IMR-90 (cell line): ENCODE measurements at regions not wholly inside any gene's neighbourhood (a gene's known extent, or its start where the extent isn't known, plus 50 kb on each side); places are given as distances from the start of the nearest gene placed in this dataset.

Experiments used
- ATAC-seq: fragments of 200-7000 bp; cut with Tn5 transposase; 2 replicates; pipeline ENCODE4 v1.9.1; 2020; ENCODE audit warnings: low read depth, mild to moderate bottlenecking, moderate library complexity
- BruUV-seq: library from RNA; stranded (reverse); fragments of 400-500 nt; replicated peaks from 2 replicates; lab custom pipeline; 2021; lab: Mats Ljungman, UMichigan
- CTCF ChIA-PET: fragments of 300-600 bp; formaldehyde crosslinking; extraction: SDS; loops from one replicate; lab custom pipeline; 2021; ENCODE audit warnings: antibody characterized with exemption; lab: Yijun Ruan, JAX
- POLR2A ChIA-PET: fragments of 300-600 bp; sonication (Branson Sonifier 250); formaldehyde crosslinking; loops from one replicate; lab custom pipeline; 2022; ENCODE audit warnings: antibody characterized with exemption; ENCODE audit not compliant: unreplicated experiment; lab: Charles Lee
- DNase-seq: peaks from one replicate; pipeline ENCODE4 v3.0.0; 2013
- H2AFZ ChIP-seq: replicated peaks from 2 replicates; pipeline ENCODE3; 2013; ENCODE audit warnings: low read length, mild to moderate bottlenecking; ENCODE audit not compliant: poor library complexity
- H2AK5ac ChIP-seq: 2 replicates; pipeline ENCODE4 v1.6.1; 2013; ENCODE audit warnings: low read depth, low read length, inconsistent platforms
- H2AK9ac ChIP-seq: replicated peaks from 2 replicates; pipeline ENCODE3; 2013; ENCODE audit warnings: mild to moderate bottlenecking, low read depth, low read length, moderate library complexity; ENCODE audit not compliant: poor library complexity
- H2BK120ac ChIP-seq: 2 replicates; pipeline ENCODE4 v1.6.1; 2013; ENCODE audit warnings: low read depth, low read length, inconsistent platforms
- H2BK15ac ChIP-seq: 3 replicates; pipeline ENCODE4 v1.6.1; 2013; ENCODE audit warnings: low read depth, low read length, inconsistent platforms
- H2BK20ac ChIP-seq: 2 replicates; pipeline ENCODE4 v1.6.1; 2013; ENCODE audit warnings: low read depth, mild to moderate bottlenecking, inconsistent platforms, low read length, moderate library complexity
- H2BK5ac ChIP-seq: 2 replicates; pipeline ENCODE4 v1.6.1; 2013; ENCODE audit warnings: mild to moderate bottlenecking, low read depth, low read length, inconsistent platforms; ENCODE audit not compliant: poor library complexity, severe bottlenecking
- H3K14ac ChIP-seq: replicated peaks from 2 replicates; pipeline ENCODE4 v1.6.1; 2013; ENCODE audit warnings: low read depth, low read length, inconsistent platforms
- H3K18ac ChIP-seq: 2 replicates; pipeline ENCODE4 v1.6.1; 2013; ENCODE audit warnings: low read depth, low read length, control low read depth
- H3K23ac ChIP-seq: 2 replicates; pipeline ENCODE4 v1.6.1; 2013; ENCODE audit warnings: low read depth, low read length, inconsistent platforms
- H3K27ac ChIP-seq: 2 replicates; pipeline ENCODE4 v1.5.1; 2013; ENCODE audit warnings: mild to moderate bottlenecking, control low read depth, low read length; ENCODE audit not compliant: insufficient read depth
- H3K27me3 ChIP-seq: 2 replicates; pipeline ENCODE4 v1.6.1; 2013; ENCODE audit warnings: low read length; ENCODE audit not compliant: control insufficient read depth, insufficient read depth
- H3K36me3 ChIP-seq: 2 replicates; pipeline ENCODE4 v1.6.1; 2013; ENCODE audit warnings: low read length, mixed read lengths; ENCODE audit not compliant: control insufficient read depth, insufficient read depth
- H3K4ac ChIP-seq: 2 replicates; pipeline ENCODE4 v1.6.1; 2013; ENCODE audit warnings: low read depth, low read length, inconsistent platforms
- H3K4me1 ChIP-seq: 2 replicates; pipeline ENCODE4 v1.6.1; 2013; ENCODE audit warnings: low read length, mixed read lengths; ENCODE audit not compliant: control insufficient read depth, insufficient read depth
- H3K4me2 ChIP-seq: 2 replicates; pipeline ENCODE4 v1.6.1; 2013; ENCODE audit warnings: low read depth, mild to moderate bottlenecking, control low read depth, low read length, moderate library complexity
- H3K4me3 ChIP-seq: 2 replicates; pipeline ENCODE4 v1.5.1; 2013; ENCODE audit warnings: low read depth, mild to moderate bottlenecking, control low read depth, low read length, moderate library complexity; ENCODE audit not compliant: insufficient read depth
- H3K56ac ChIP-seq: 2 replicates; pipeline ENCODE4 v1.6.1; 2013; ENCODE audit warnings: low read length, inconsistent platforms; ENCODE audit not compliant: insufficient read depth; ENCODE audit errors: extremely low read depth
- H3K79me1 ChIP-seq, 2 experiments: 2 replicates each; pipeline ENCODE4 v1.6.1; 2013; ENCODE audit warnings: low read length in 2 of 2, inconsistent platforms in 1 of 2, low read depth in 1 of 2
- H3K9ac ChIP-seq: 2 replicates; pipeline ENCODE4 v1.6.1; 2013; ENCODE audit warnings: low read depth, low read length, control low read depth
- H3K9me1 ChIP-seq: 2 replicates; pipeline ENCODE4 v1.6.1; 2013; ENCODE audit warnings: low read length, inconsistent platforms; ENCODE audit not compliant: insufficient read depth
- H3K9me3 ChIP-seq: 2 replicates; pipeline ENCODE4 v1.6.1; 2013; ENCODE audit warnings: low read length; ENCODE audit not compliant: control insufficient read depth, insufficient read depth
- H4K20me1 ChIP-seq: 2 replicates; pipeline ENCODE4 v1.6.1; 2013; ENCODE audit warnings: low read length, inconsistent platforms; ENCODE audit not compliant: insufficient read depth
- H4K5ac ChIP-seq: 2 replicates; pipeline ENCODE4 v1.6.1; 2013; ENCODE audit warnings: mild to moderate bottlenecking, low read depth, low read length, control low read depth
- H4K8ac ChIP-seq, 2 experiments: 2 replicates each; pipeline ENCODE4 v1.6.1; 2013; ENCODE audit warnings: low read depth in 2 of 2, low read length in 2 of 2, control low read depth in 1 of 2, inconsistent platforms in 1 of 2
- H4K91ac ChIP-seq: 2 replicates; pipeline ENCODE4 v1.6.1; 2013; ENCODE audit warnings: low read depth, low read length, inconsistent platforms; ENCODE audit not compliant: insufficient read depth
- BHLHE40 ChIP-seq: fragments of 150-350 bp; IDR thresholded peaks from 2 replicates; pipeline ENCODE4 v1.6.1; 2016; ENCODE audit warnings: mild to moderate bottlenecking, low read depth, low read length
- CEBPB ChIP-seq: IDR thresholded peaks from 2 replicates; pipeline ENCODE4 v1.6.1; 2012; ENCODE audit warnings: low read depth, low read length, improper control_type of control experiment
- CHD1 ChIP-seq: IDR thresholded peaks from 2 replicates; pipeline ENCODE4 v1.6.1; 2012; ENCODE audit warnings: low read depth, low read length, improper control_type of control experiment
- CTCF ChIP-seq: conservative IDR thresholded peaks from 2 replicates; pipeline ENCODE4 v1.5.1; 2012; ENCODE audit warnings: mild to moderate bottlenecking, low read depth, low read length, improper control_type of control experiment
- FOS ChIP-seq: fragments of 150-350 bp; IDR thresholded peaks from 2 replicates; pipeline ENCODE4 v1.6.1; 2016; ENCODE audit warnings: low read depth, low read length
- MAFK ChIP-seq: IDR thresholded peaks from 2 replicates; pipeline ENCODE4 v1.6.1; 2012; ENCODE audit warnings: low read depth, low read length, improper control_type of control experiment
- MAZ ChIP-seq: IDR thresholded peaks from 2 replicates; pipeline ENCODE4 v1.6.1; 2012; ENCODE audit warnings: low read depth, mild to moderate bottlenecking, low read length, improper control_type of control experiment, moderate library complexity, borderline replicate concordance
- MXI1 ChIP-seq: IDR thresholded peaks from 2 replicates; pipeline ENCODE4 v1.6.1; 2012; ENCODE audit warnings: low read depth, mild to moderate bottlenecking, low read length, moderate library complexity, borderline replicate concordance
- NFE2L2 ChIP-seq: fragments of 150-350 bp; IDR thresholded peaks from 2 replicates; pipeline ENCODE4 v1.6.1; 2016; ENCODE audit warnings: low read depth, mild to moderate bottlenecking, low read length
- POLR2A ChIP-seq: IDR thresholded peaks from 2 replicates; pipeline ENCODE4 v1.6.1; 2012; ENCODE audit warnings: mild to moderate bottlenecking, low read depth, low read length
- RAD21 ChIP-seq: IDR thresholded peaks from 2 replicates; pipeline ENCODE4 v1.6.1; 2012; ENCODE audit warnings: low read length, improper control_type of control experiment
- RCOR1 ChIP-seq: IDR thresholded peaks from 2 replicates; pipeline ENCODE4 v1.6.1; 2012; ENCODE audit warnings: mild to moderate bottlenecking, low read length, improper control_type of control experiment; ENCODE audit not compliant: insufficient replicate concordance
- RFX5 ChIP-seq: IDR thresholded peaks from 2 replicates; pipeline ENCODE4 v1.8.0; 2012; ENCODE audit warnings: low read depth, mild to moderate bottlenecking, low read length, moderate library complexity
- SMC3 ChIP-seq: fragments of 150-350 bp; IDR thresholded peaks from 2 replicates; pipeline ENCODE4 v1.6.1; 2016; ENCODE audit warnings: low read depth, mild to moderate bottlenecking, antibody characterized with exemption, low read length, moderate library complexity
- USF2 ChIP-seq: fragments of 150-350 bp; IDR thresholded peaks from 2 replicates; pipeline ENCODE4 v1.6.1; 2017; ENCODE audit warnings: mild to moderate bottlenecking, antibody characterized with exemption, low read length, low read depth
- WGBS, 2 experiments: methylation state at CpG; one replicate each; pipeline versions ENCODE4 v1.1.5 to v1.1.7; 2013; ENCODE audit warnings: missing lambda C conversion rate in 2 of 2; ENCODE audit not compliant: insufficient read length in 1 of 2; ENCODE audit errors: extremely low coverage in 2 of 2; 5-methylcytosine and 5-hydroxymethylcytosine counted together
- dilution Hi-C: fragments of 300-500 bp; cut with HindIII; formaldehyde crosslinking; loops from one replicate; pipeline ENCODE4 v1.14.3; 2018; ENCODE audit warnings: low sequenced_read_pairs; ENCODE audit not compliant: unreplicated experiment
- in situ Hi-C: fragments of 300-500 bp; cut with MboI; formaldehyde crosslinking; loops from 3 replicates; pipeline ENCODE4 v1.14.3; 2019; ENCODE audit warnings: low sequenced_read_pairs, inconsistent platforms, mixed read lengths
- intact Hi-C: fragments of 100-400 bp; cut with micrococcal nuclease; formaldehyde crosslinking; loops from 2 replicates; pipeline ENCODE4 v1.10.0; 2022
- TF ChIP-seq, protein P1 (sequence below): fragments of 150-350 bp; IDR thresholded peaks from 2 replicates; pipeline ENCODE4 v1.6.1; 2016; ENCODE audit warnings: low read depth, mild to moderate bottlenecking, low read length, moderate library complexity, borderline replicate concordance

DNA sequence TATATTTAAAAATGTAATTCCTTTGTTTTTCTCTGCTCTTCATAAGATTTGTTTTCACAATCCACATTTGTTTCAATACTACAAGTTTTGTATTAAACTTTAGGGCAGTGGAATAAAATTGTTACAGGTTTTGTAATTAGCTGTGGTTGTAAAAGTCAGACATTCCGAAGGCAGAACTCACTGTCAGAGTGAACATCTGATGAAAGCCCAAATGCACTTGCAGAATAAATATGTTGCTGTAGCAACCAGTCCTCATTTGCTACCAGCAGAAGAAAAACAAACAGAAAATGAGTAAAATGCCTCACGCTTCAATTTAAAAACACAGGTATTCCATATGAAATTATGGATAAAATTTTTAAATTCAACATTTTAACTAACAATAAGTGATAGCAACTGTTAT, 740.1 kb upstream of the FAM174A start:
- no peak overlapping the region for H3K18ac ChIP-seq
- DNase-seq (no peak), ATAC-seq (no peak)
- no peak overlapping the region for H3K14ac ChIP-seq
- dilution Hi-C loops: no loop called here
- CTCF ChIA-PET: no interaction called here
- intact Hi-C loops: no loop called here
- in situ Hi-C loops: no loop called here
- H3K4ac ChIP-seq: no peak overlapping the region
- H3K9me1 ChIP-seq: no peaks in the 10 kb centered on the region
- H2BK5ac ChIP-seq: no peak overlapping the region
- no peak overlapping the region for H4K5ac ChIP-seq
- H2BK20ac ChIP-seq: no peak overlapping the region
- H3K36me3 ChIP-seq: no peaks in the 10 kb centered on the region
- H3K27ac ChIP-seq: no peak overlapping the region
- peaks cover 6% of the 10 kb centered on the region for H3K9me3 ChIP-seq
- no TSS peak for BruUV-seq
- no peak overlapping the region for H2BK120ac ChIP-seq
- WGBS, 2 experiments: no CpG with 5 or more reads among the region's 2 CpGs
- H2AK9ac ChIP-seq: no peak overlapping the region
- no peaks in the 10 kb centered on the region for H4K20me1 ChIP-seq
- H3K79me1 ChIP-seq: no peaks in the 10 kb centered on the region
- H3K4me1 ChIP-seq: no peaks in the 10 kb centered on the region
- H3K9ac ChIP-seq: no peak overlapping the region
- no peak overlapping the region for H4K91ac ChIP-seq
- TF ChIP-seq POLR2A (no peak), RFX5 (no peak), BHLHE40 (no peak), CEBPB (no peak), MAZ (no peak), NFE2L2 (no peak), USF2 (no peak), MAFK (no peak), MXI1 (no peak), FOS (no peak), CHD1 (no peak), CTCF (no peak), RCOR1 (no peak), SMC3 (no peak), RAD21 (no peak)
- TF ChIP-seq, protein P1, sequence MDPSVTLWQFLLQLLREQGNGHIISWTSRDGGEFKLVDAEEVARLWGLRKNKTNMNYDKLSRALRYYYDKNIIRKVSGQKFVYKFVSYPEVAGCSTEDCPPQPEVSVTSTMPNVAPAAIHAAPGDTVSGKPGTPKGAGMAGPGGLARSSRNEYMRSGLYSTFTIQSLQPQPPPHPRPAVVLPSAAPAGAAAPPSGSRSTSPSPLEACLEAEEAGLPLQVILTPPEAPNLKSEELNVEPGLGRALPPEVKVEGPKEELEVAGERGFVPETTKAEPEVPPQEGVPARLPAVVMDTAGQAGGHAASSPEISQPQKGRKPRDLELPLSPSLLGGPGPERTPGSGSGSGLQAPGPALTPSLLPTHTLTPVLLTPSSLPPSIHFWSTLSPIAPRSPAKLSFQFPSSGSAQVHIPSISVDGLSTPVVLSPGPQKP: no peak
- no peak overlapping the region for H4K8ac ChIP-seq
- H3K56ac ChIP-seq: no peak overlapping the region
- H2BK15ac ChIP-seq: no peak overlapping the region
- H2AFZ ChIP-seq: no peak overlapping the region
- no peaks in the 10 kb centered on the region for H3K27me3 ChIP-seq
- POLR2A ChIA-PET: no interaction called here
- no peak overlapping the region for H3K4me2 ChIP-seq
- no peak overlapping the region for H3K4me3 ChIP-seq
- no peak overlapping the region for H3K23ac ChIP-seq
- no peak overlapping the region for H2AK5ac ChIP-seq
